GM18867 (cell line): ENCODE measurements at regions not wholly inside any gene's neighbourhood (a gene's known extent, or its start where the extent isn't known, plus 50 kb on each side); places are given as distances from the start of the nearest gene placed in this dataset.
"Not testable (repeated sequence)": the region's sequence is repeated elsewhere in the genome, so short reads cannot be mapped to it uniquely, and the experiment has no call there.

ENCODE experiments used
- ATAC-seq: cut with Tn5 transposase; IDR thresholded peaks from one replicate; pipeline ENCODE4 v1.9.1; 2021; ENCODE audit warnings: mild to moderate bottlenecking, moderate library complexity; ENCODE audit not compliant: unreplicated experiment

- ATAC-seq, result no peak
These were observed 179.7 kb downstream of the ANKRD7 start for GRCh38 chr7:118404211-118404610.

GRCh38 chr7:118418433-118418832 lies 193.9 kb downstream of the ANKRD7 start:
- no peak for ATAC-seq

- no peak for ATAC-seq
These were observed 196.4 kb downstream of the ANKRD7 start for GRCh38 chr7:118420888-118421287.

GRCh38 chr7:118429141-118429540 lies 204.6 kb downstream of the ANKRD7 start:
- ATAC-seq, result no peak

- no peak for ATAC-seq
These were observed 212.2 kb downstream of the ANKRD7 start for GRCh38 chr7:118436663-118437062.

GRCh38 chr7:118449030-118449429 lies 224.5 kb downstream of the ANKRD7 start:
- ATAC-seq, result not testable (repeated sequence)

GRCh38 chr7:118449797-118450567 lies 225.5 kb downstream of the ANKRD7 start:
- ATAC-seq, result no peak

- no peak for ATAC-seq
These were observed 227.6 kb downstream of the ANKRD7 start for GRCh38 chr7:118452128-118452527.

- no peak for ATAC-seq
These were observed 242.9 kb downstream of the ANKRD7 start for GRCh38 chr7:118467381-118467780.

- no peak for ATAC-seq
These were observed 248.1 kb downstream of the ANKRD7 start for GRCh38 chr7:118472581-118472980.

GRCh38 chr7:118473271-118473670 lies 248.8 kb downstream of the ANKRD7 start:
- ATAC-seq, result no peak

- ATAC-seq, result no peak
These were observed 251.5 kb downstream of the ANKRD7 start for GRCh38 chr7:118476036-118476435.

- ATAC-seq, result no peak
These were observed 252.5 kb downstream of the ANKRD7 start for GRCh38 chr7:118477036-118477435.

- ATAC-seq, result no peak
These were observed 253.7 kb downstream of the ANKRD7 start for GRCh38 chr7:118478236-118478635.

GRCh38 chr7:118478931-118479330 lies 254.4 kb downstream of the ANKRD7 start:
- no peak for ATAC-seq

- no peak for ATAC-seq
These were observed 268.0 kb downstream of the ANKRD7 start for GRCh38 chr7:118492466-118492865.

- ATAC-seq, result no peak
These were observed 271.7 kb downstream of the ANKRD7 start for GRCh38 chr7:118496138-118496644.

GRCh38 chr7:118502235-118502634 lies 277.7 kb downstream of the ANKRD7 start:
- ATAC-seq, result no peak

- ATAC-seq, result no peak
These were observed 286.6 kb downstream of the ANKRD7 start for GRCh38 chr7:118511146-118511545.

- no peak for ATAC-seq
These were observed 292.8 kb downstream of the ANKRD7 start for GRCh38 chr7:118517275-118517674.

GRCh38 chr7:118525020-118525419 lies 300.5 kb downstream of the ANKRD7 start:
- no peak for ATAC-seq

- ATAC-seq, result no peak
These were observed 307.1 kb downstream of the ANKRD7 start for GRCh38 chr7:118531566-118531965.

- ATAC-seq, result no peak
These were observed 334.7 kb downstream of the ANKRD7 start for GRCh38 chr7:118559207-118559606.
